ENCODE measurements at regions not wholly inside any gene's neighbourhood (a gene's known extent, or its start where the extent isn't known, plus 50 kb on each side); places are given as distances from the start of the nearest gene placed in this dataset.

- TF ChIP-seq RAD21 (IDR thresholded peaks at IDR 0.05; ENCODE audit: low read depth), result no peak
- no peak for TF ChIP-seq EZH2 (IDR thresholded peaks at IDR 0.05)
- TF ChIP-seq CTCF (IDR thresholded peaks at IDR 0.05 in 2 of 3, conservative IDR thresholded peaks at IDR 0.05 in 1 of 3; ENCODE audit: borderline replicate concordance in 1 of 3, insufficient read depth in 1 of 3, low read depth in 2 of 3, low read length in 2 of 3), result no peak
- TF ChIP-seq CBX3 (IDR thresholded peaks at IDR 0.05; ENCODE audit: low read depth), result no peak
- TF ChIP-seq CEBPB (IDR thresholded peaks at IDR 0.05; ENCODE audit: low read depth), result no peak
- TF ChIP-seq POLR2AphosphoS5 (IDR thresholded peaks at IDR 0.05; ENCODE audit: low read depth, low read length), result no peak
- TF ChIP-seq POLR2A (IDR thresholded peaks at IDR 0.05; ENCODE audit: borderline replicate concordance, extremely low read depth, insufficient read depth, insufficient read length), result no peak
- no peak for TF ChIP-seq JUND (IDR thresholded peaks at IDR 0.05)
These were observed 336.5 kb downstream of the DCDC2C start for GRCh38 chr2:4039896-4040295.
